PC-3 (cell line): ENCODE measurements at regions not wholly inside any gene's neighbourhood (a gene's known extent, or its start where the extent isn't known, plus 50 kb on each side); places are given as distances from the start of the nearest gene placed in this dataset.

Source experiments
- ATAC-seq: fragments of 200-7000 bp; cut with Tn5 transposase; 2 replicates; pipeline ENCODE4 v1.9.1; 2020; ENCODE audit warnings: mild to moderate bottlenecking, moderate library complexity
- BruUV-seq: library from RNA; stranded (reverse); fragments of 400-500 nt; replicated peaks from 2 replicates; lab custom pipeline; 2021; lab: Mats Ljungman, UMichigan
- CTCF ChIA-PET: fragments of 300-600 bp; sonication (Branson Sonifier 250); formaldehyde crosslinking; loops from one replicate; lab custom pipeline; 2022; ENCODE audit warnings: antibody characterized with exemption; lab: Charles Lee
- POLR2A ChIA-PET: fragments of 300-600 bp; sonication (Branson Sonifier 250); formaldehyde crosslinking; loops from one replicate; lab custom pipeline; 2022; ENCODE audit warnings: antibody characterized with exemption; ENCODE audit not compliant: unreplicated experiment; lab: Charles Lee
- DNase-seq: peaks from one replicate; pipeline ENCODE4 v3.0.0-alpha.2; 2015
- H2AFZ ChIP-seq: fragments of 300-600 bp; sonication (generic); 2 replicates; pipeline ENCODE4 v1.6.0; 2016; ENCODE audit warnings: antibody characterized with exemption, low read length
- H3F3A ChIP-seq: fragments of 300-600 bp; sonication (generic); one replicate; pipeline ENCODE4 v1.6.0; 2017; ENCODE audit warnings: antibody characterized with exemption, low read length, control low read depth, mild to moderate bottlenecking; ENCODE audit not compliant: unreplicated experiment
- H3K27ac ChIP-seq: fragments of 300-600 bp; sonication (generic); 2 replicates; pipeline ENCODE4 v1.5.1; 2016; ENCODE audit warnings: mild to moderate bottlenecking, low read length
- H3K27me3 ChIP-seq: fragments of 300-600 bp; sonication (generic); 2 replicates; pipeline ENCODE4 v1.6.1; 2016; ENCODE audit warnings: low read length, mixed read lengths
- H3K36me3 ChIP-seq: fragments of 300-600 bp; sonication (generic); 2 replicates; pipeline ENCODE4 v1.6.1; 2016; ENCODE audit warnings: low read depth, mixed run types, low read length, mixed read lengths
- H3K4me1 ChIP-seq: fragments of 300-600 bp; sonication (generic); 2 replicates; pipeline ENCODE4 v1.5.1; 2016; ENCODE audit warnings: low read length; ENCODE audit not compliant: insufficient read depth
- H3K4me2 ChIP-seq: fragments of 300-600 bp; sonication (generic); 2 replicates; pipeline ENCODE4 v1.6.0; 2016; ENCODE audit warnings: low read length
- H3K4me3 ChIP-seq: fragments of 300-600 bp; sonication (generic); 2 replicates; pipeline ENCODE4 v1.5.1; 2016; ENCODE audit warnings: mild to moderate bottlenecking, low read length, mixed read lengths
- H3K79me2 ChIP-seq: fragments of 300-600 bp; sonication (generic); 2 replicates; pipeline ENCODE4 v1.6.1; 2017; ENCODE audit warnings: low read length, mixed read lengths
- H3K9ac ChIP-seq: fragments of 300-600 bp; sonication (generic); 2 replicates; pipeline ENCODE4 v1.6.0; 2016; ENCODE audit warnings: mild to moderate bottlenecking, low read length
- H3K9me2 ChIP-seq: fragments of 300-600 bp; sonication (generic); replicated peaks from 2 replicates; pipeline ENCODE4 v1.6.1; 2016; ENCODE audit warnings: mixed run types, low read length, mixed read lengths
- H3K9me3 ChIP-seq: fragments of 300-600 bp; sonication (generic); 2 replicates; pipeline ENCODE4 v1.6.1; 2016; ENCODE audit warnings: low read length, mixed read lengths
- H4K20me1 ChIP-seq: fragments of 300-600 bp; sonication (generic); 2 replicates; pipeline ENCODE4 v1.6.1; 2016; ENCODE audit warnings: low read length, mixed read lengths
- CTCF ChIP-seq: fragments of 300-600 bp; sonication (generic); conservative IDR thresholded peaks from 2 replicates; pipeline ENCODE4 v1.5.1; 2017; ENCODE audit warnings: antibody characterized with exemption, low read depth, mild to moderate bottlenecking, low read length
- EZH2 ChIP-seq: fragments of 300-600 bp; sonication (generic); IDR thresholded peaks from one replicate; pipeline ENCODE4 v1.6.1; 2017; ENCODE audit warnings: antibody characterized with exemption, mild to moderate bottlenecking, low read length; ENCODE audit not compliant: unreplicated experiment
- EZH2phosphoT487 ChIP-seq: fragments of 300-600 bp; sonication (generic); IDR thresholded peaks from 2 replicates; pipeline ENCODE4 v1.6.1; 2018; ENCODE audit warnings: mild to moderate bottlenecking, antibody characterized with exemption, low read length, borderline replicate concordance
- intact Hi-C: fragments of 100-400 bp; cut with micrococcal nuclease; formaldehyde crosslinking; loops from 2 replicates; pipeline ENCODE4 v1.9.0; 2023

- ChIA-PET CTCF (no interaction called here), POLR2A (no interaction called here)
- BruUV-seq, result no TSS peak
- no peak for TF ChIP-seq EZH2phosphoT487
- no peak for TF ChIP-seq EZH2
- TF ChIP-seq CTCF, result no peak
- H4K20me1 ChIP-seq, result no peaks in the 10 kb centered on the region
- no peak overlapping the region for H2AFZ ChIP-seq
- H3K4me3 ChIP-seq, result no peak overlapping the region
- no peaks in the 10 kb centered on the region for H3K36me3 ChIP-seq
- no peaks in the 10 kb centered on the region for H3F3A ChIP-seq
- no peaks in the 10 kb centered on the region for H3K9me2 ChIP-seq
- no peaks in the 10 kb centered on the region for H3K9me3 ChIP-seq
- no peaks in the 10 kb centered on the region for H3K27me3 ChIP-seq
- no peak overlapping the region for H3K27ac ChIP-seq
- H3K4me2 ChIP-seq, result no peak overlapping the region
- intact Hi-C loops, result no loop called here
- ATAC-seq (no peak), DNase-seq (no peak)
- no peaks in the 10 kb centered on the region for H3K79me2 ChIP-seq
- H3K4me1 ChIP-seq, result peaks cover 12% of the 10 kb centered on the region
- no peak overlapping the region for H3K9ac ChIP-seq
These were observed 169.2 kb downstream of the PARM1 start for GRCh38 chr4:75101906-75102786.
